ENCODE measurements at regions not wholly inside any gene's neighbourhood (a gene's known extent, or its start where the extent isn't known, plus 50 kb on each side); places are given as distances from the start of the nearest gene placed in this dataset.

DNA sequence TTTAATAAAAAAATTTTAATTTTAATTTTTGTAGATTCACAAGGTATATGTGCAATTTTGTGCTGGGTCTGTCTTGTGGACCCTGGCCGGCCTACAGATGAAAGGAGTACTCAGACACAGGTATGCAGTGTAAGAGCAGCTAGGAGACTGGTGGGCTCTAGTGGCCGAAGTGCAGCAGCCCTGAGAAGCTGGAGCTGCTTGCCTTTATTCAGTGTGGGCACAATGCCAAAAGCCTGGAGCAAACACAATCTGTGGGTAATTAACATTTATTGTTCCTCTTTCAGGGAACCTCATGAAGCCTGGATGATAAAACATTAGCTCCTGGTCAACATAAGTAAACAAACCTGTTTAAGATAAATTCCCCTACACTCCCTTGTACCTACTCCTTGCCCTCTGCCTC lies 135.7 kb upstream of the SEL1L start:
- H3K27ac Mint-ChIP-seq (ENCODE audit: unreplicated experiment): no peak overlapping the region
- no peaks in the 10 kb centered on the region for H3K27me3 Mint-ChIP-seq (ENCODE audit: unreplicated experiment)
- no peak for DNase-seq (ENCODE audit: extremely low spot score, unreplicated experiment)
- H3K4me3 Mint-ChIP-seq (ENCODE audit: unreplicated experiment): no peak overlapping the region
- no peaks in the 10 kb centered on the region for H3K4me1 Mint-ChIP-seq (ENCODE audit: unreplicated experiment)
- TF ChIP-seq, protein P1, sequence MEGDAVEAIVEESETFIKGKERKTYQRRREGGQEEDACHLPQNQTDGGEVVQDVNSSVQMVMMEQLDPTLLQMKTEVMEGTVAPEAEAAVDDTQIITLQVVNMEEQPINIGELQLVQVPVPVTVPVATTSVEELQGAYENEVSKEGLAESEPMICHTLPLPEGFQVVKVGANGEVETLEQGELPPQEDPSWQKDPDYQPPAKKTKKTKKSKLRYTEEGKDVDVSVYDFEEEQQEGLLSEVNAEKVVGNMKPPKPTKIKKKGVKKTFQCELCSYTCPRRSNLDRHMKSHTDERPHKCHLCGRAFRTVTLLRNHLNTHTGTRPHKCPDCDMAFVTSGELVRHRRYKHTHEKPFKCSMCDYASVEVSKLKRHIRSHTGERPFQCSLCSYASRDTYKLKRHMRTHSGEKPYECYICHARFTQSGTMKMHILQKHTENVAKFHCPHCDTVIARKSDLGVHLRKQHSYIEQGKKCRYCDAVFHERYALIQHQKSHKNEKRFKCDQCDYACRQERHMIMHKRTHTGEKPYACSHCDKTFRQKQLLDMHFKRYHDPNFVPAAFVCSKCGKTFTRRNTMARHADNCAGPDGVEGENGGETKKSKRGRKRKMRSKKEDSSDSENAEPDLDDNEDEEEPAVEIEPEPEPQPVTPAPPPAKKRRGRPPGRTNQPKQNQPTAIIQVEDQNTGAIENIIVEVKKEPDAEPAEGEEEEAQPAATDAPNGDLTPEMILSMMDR (IDR thresholded peaks at IDR 0.05): no peak
- H3K36me3 Mint-ChIP-seq (ENCODE audit: unreplicated experiment): no peaks in the 10 kb centered on the region
- peaks cover 19% of the 10 kb centered on the region for H3K9me3 Mint-ChIP-seq (ENCODE audit: unreplicated experiment)

DNA sequence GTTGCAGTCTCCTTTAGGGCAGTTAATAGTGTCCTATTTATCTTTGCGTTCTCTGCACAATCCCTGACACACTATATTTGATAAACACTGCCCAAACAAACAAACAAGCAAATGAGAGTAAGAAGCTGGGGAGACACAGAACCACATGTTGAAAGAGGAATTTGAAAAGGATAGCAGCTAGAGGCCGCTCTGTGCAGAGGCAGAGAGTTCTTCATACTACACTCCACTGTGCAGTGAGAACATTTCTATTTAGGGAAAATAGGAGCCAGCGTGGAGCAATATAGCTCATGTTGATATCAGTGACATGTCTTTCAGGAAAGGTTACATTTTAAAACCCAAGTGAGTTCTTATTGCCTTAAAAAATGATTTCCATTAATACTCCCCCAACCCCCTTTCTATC lies 140.3 kb upstream of the SEL1L start:
- Mint-ChIP-seq H3K27me3 (ENCODE audit: unreplicated experiment) (no peaks in the 10 kb centered on the region), H3K4me3 (ENCODE audit: unreplicated experiment) (no peak overlapping the region), H3K4me1 (ENCODE audit: unreplicated experiment) (no peaks in the 10 kb centered on the region), H3K36me3 (ENCODE audit: unreplicated experiment) (no peaks in the 10 kb centered on the region), H3K27ac (ENCODE audit: unreplicated experiment) (no peak overlapping the region), H3K9me3 (ENCODE audit: unreplicated experiment) (peaks cover 34% of the 10 kb centered on the region)
- TF ChIP-seq, protein P1 (IDR thresholded peaks at IDR 0.05): no peak
- no peak for DNase-seq (ENCODE audit: extremely low spot score, unreplicated experiment)

DNA sequence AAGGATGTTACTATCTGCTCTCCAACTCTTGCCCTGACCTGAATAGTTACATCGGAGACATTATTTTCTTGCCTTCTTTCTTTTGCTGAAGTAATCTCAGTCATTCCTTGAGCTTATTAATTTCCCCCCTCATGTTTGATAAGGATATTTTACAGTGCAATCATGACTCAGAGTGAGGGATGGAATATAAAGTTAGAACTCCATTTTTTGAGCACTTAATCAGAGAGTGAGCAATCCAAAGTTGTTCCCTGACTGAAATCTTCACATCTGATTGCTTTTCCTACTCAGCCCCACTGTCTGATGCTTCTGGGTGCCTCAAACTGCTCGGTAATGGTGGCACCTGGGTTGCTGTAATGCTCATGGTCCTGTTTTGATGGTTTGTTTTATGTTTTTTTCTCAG lies 142.7 kb upstream of the SEL1L start:
- H3K4me1 Mint-ChIP-seq (ENCODE audit: unreplicated experiment): no peaks in the 10 kb centered on the region
- TF ChIP-seq, protein P1 (IDR thresholded peaks at IDR 0.05): no peak
- H3K36me3 Mint-ChIP-seq (ENCODE audit: unreplicated experiment): no peaks in the 10 kb centered on the region
- no peak overlapping the region for H3K27ac Mint-ChIP-seq (ENCODE audit: unreplicated experiment)
- no peaks in the 10 kb centered on the region for H3K27me3 Mint-ChIP-seq (ENCODE audit: unreplicated experiment)
- no peak overlapping the region for H3K4me3 Mint-ChIP-seq (ENCODE audit: unreplicated experiment)
- no peak for DNase-seq (ENCODE audit: extremely low spot score, unreplicated experiment)
- peaks cover 24% of the 10 kb centered on the region for H3K9me3 Mint-ChIP-seq (ENCODE audit: unreplicated experiment)

DNA sequence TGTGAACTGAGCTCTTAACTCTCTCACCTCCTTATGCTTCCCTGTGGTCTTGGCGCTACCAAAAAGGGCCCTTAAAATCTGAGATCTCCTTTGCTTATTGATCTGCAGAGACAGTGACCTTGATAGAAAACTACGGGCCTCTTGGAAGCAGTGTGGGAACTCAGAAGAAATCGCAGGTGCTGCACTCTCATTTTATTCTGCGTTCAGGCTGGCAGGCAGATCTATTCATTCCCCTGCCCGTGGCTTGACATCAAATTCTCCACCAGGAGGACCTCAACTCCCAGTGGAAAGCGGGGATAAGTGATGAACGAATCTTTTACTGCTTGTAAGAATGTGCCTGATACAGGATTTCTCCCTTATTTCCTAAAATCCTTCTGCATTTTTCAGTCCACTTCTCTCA lies 143.2 kb upstream of the SEL1L start:
- TF ChIP-seq, protein P1 (IDR thresholded peaks at IDR 0.05): no peak
- no peak for DNase-seq (ENCODE audit: extremely low spot score, unreplicated experiment)
- no peak overlapping the region for H3K27ac Mint-ChIP-seq (ENCODE audit: unreplicated experiment)
- no peak overlapping the region for H3K4me3 Mint-ChIP-seq (ENCODE audit: unreplicated experiment)
- H3K36me3 Mint-ChIP-seq (ENCODE audit: unreplicated experiment): no peaks in the 10 kb centered on the region
- peaks cover 28% of the 10 kb centered on the region for H3K9me3 Mint-ChIP-seq (ENCODE audit: unreplicated experiment)
- H3K27me3 Mint-ChIP-seq (ENCODE audit: unreplicated experiment): no peaks in the 10 kb centered on the region
- H3K4me1 Mint-ChIP-seq (ENCODE audit: unreplicated experiment): no peaks in the 10 kb centered on the region

DNA sequence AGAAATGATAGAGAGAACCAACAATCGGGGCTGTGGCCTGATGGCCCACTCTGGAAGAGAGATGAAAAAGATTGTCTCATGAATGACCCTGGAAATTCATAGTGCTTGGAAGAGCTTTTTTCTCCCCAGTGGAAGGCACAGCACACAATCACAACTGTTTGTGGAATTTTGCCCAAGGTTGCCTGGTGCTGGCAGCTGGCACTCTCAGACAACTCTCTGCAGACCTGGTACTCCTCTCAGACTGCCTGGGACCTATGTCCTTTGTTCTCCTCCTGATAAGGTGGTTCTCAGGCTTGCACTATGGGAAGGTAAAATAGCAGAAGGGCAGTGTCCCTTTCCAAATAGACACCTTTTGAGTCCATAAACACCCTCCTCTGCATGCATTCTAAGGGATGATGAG lies 144.1 kb upstream of the SEL1L start:
- Mint-ChIP-seq H3K4me3 (ENCODE audit: unreplicated experiment) (no peak overlapping the region), H3K27ac (ENCODE audit: unreplicated experiment) (no peak overlapping the region), H3K36me3 (ENCODE audit: unreplicated experiment) (no peaks in the 10 kb centered on the region), H3K27me3 (ENCODE audit: unreplicated experiment) (no peaks in the 10 kb centered on the region), H3K4me1 (ENCODE audit: unreplicated experiment) (no peaks in the 10 kb centered on the region), H3K9me3 (ENCODE audit: unreplicated experiment) (peaks cover 35% of the 10 kb centered on the region)
- DNase-seq (ENCODE audit: extremely low spot score, unreplicated experiment): no peak
- TF ChIP-seq, protein P1 (IDR thresholded peaks at IDR 0.05): no peak

Measured in osteocyte (in vitro differentiated cells).